ENCODE measurements at regions not wholly inside any gene's neighbourhood (a gene's known extent, or its start where the extent isn't known, plus 50 kb on each side); places are given as distances from the start of the nearest gene placed in this dataset.
"Not testable (repeated sequence)": the region's sequence is repeated elsewhere in the genome, so short reads cannot be mapped to it uniquely, and the experiment has no call there.

DNA sequence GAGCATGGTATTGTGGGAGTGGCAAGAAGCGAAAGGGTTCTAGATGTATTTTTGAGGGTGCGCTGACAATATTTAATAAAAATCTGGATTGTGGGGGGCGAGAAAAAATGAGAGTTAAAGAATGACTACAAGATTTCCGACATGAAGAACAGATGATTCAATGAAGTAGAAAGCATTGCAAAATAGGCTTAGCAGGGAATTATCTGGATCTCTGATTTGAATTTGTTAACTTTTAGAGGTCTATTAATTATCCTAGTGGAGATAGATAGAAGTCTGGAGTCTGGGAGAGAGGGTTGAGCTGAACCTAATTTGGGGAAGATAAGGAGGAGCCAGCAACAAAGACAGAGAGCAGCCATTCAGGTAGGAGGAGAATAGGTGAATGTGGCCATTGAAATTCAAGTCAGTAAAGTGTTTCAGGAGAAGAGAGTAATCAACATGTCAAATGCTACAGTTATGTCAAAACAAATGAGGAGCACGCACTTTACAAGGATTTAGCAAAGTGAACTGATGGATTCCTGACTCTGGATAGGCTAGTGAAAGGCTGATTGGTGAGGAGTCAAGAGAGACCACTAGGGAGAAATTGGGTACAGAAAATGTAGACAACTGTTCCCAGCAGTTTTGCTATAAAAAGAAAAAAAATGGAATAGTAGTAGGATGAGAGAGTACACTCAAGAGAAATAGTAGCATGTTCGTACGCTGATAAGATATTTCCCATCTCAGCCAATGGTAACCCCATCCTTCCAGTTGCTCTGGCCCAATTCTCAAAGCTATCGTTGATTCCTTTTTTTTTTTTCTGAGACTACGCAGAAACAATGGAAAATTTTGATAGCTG, 393.2 kb upstream of the CXADR start:
- DNase-seq (ENCODE audit: low read depth) = no peak

DNA sequence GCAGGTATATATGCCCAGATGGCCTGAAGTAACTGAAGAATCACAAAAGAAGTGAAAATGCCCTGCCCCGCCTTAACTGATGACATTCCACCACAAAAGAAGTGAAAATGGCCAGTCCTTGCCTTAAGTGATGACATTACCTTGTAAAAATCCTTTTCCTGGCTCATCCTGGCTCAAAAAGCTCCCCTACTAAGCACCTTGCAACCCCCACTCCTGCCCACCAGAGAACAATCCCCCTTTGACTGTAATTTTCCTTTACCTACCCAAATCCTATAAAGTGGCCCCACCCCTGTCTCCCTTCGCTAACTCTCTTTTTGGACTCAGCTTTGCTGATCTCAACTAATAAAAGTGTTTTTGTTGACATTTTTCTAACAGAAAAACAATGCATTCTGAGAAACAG, 385.4 kb upstream of the CXADR start:
- DNase-seq (ENCODE audit: low read depth) = not testable (repeated sequence)

DNA sequence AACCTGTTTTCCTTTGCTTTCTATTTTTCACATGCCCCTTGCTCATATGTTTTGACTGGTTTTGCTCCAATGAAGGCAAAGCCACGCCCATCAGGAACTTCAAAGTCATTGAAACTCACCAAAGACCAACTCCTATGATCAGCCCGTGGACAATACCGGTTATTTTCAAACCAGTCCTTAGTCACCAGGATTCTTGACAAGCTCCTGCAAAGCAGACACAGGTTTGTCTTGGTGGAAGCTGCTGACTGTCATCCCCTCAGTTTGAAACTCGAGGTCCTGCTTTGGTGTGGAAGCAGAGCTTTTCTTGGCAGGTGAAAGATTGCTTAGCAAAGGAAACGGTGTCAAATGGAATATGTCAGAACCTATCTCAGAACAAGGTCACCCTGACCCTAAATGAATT, 384.7 kb upstream of the CXADR start:
- DNase-seq (ENCODE audit: low read depth) = no peak

DNA sequence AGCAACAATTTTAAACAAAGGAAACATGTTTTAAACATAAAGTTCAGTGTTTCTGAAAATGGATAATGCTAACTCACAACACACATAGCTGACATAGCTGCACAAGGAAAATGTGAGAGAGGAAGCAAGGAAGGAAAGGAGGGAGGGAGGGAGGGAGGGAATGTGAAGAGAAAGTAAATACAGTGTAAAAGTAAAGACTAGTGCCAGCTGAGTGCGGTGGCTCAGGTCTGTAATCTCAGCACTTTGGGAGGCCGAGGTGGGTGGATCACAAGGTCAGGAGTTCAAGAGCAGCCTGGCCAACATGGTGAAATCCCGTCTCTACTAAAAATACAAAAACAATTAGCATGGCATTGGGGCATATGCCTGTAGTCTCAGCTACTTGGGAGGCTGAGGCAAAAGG, 373.7 kb upstream of the CXADR start:
- DNase-seq (ENCODE audit: low read depth) = not testable (repeated sequence)

DNA sequence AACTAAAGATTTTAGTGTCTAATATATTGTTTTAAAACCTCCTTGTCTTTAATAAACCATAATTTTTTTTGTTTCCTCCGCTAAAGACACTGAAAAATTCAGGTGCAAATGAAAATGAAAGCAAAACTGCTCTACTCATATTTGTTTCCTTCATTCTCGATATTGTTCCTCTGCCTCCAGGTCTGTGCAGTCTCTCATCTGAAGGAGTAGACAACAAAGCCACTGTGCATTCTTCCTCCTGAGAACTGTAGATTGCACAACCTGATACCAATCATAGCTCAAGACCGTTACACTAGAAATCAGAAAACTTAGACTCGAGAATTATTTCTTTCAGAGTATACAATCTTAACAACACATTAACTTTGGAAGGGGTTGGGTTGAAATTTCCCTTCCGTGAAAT, 373.1 kb upstream of the CXADR start:
- DNase-seq (ENCODE audit: low read depth) = peak; percentile 1

DNA sequence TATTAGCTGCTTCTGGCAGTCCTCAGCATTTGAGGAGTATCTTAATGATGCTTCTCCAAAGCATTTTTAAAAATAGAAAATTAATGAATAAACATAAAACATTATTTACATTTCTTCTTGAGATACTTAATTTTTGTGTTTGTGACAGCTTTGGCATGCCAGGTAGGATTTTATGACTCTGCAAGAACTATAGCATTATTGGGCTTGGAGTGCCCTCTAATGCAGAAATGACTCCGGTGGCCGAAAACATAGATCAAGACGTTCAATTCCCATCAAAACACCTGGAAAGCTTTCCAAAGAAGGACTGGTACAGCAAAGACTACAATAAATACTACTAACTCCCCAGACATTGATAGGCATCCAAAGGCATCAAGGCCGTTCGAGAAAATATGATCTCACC, 366.4 kb upstream of the CXADR start:
- DNase-seq (ENCODE audit: low read depth) = no peak

DNA sequence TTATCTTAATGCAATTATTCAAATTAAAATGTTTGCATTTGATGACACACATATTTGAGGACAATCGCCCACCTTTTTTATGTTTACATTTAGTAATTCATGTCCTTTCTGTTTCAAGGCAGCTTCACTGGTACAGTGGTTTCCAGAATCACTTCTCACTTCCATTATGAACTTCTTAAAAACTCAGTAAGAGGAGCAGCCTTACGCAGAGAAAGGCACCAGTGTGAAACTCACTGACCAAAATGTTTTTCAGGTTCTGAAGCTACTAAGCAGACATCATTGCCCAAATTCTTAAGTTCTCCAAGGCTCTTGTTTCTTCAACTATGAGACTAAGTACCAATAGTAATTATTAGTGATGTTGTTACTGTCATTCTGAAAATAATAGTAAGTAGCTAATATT, 353.1 kb upstream of the CXADR start:
- no peak for DNase-seq (ENCODE audit: low read depth)

DNA sequence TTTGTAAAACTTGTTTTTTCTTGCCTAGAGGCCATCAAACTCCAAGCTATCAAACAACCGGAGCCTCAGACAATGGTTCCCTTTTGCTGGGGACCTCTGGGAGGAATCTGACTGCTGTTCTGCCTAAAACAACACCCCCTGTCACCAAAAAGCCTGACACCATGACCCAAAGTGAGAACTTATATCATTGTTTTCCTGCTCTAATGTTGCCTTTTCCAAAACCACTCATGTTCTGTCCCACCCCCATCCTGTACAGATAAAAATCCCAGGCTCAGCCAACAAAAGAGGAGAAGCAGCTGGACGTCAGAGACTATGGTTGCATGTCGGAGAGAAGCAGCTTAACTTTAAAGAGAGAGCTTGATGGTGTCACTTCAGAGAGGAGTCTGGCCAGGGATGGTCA, 327.2 kb upstream of the CXADR start:
- DNase-seq (ENCODE audit: low read depth) = no peak

DNA sequence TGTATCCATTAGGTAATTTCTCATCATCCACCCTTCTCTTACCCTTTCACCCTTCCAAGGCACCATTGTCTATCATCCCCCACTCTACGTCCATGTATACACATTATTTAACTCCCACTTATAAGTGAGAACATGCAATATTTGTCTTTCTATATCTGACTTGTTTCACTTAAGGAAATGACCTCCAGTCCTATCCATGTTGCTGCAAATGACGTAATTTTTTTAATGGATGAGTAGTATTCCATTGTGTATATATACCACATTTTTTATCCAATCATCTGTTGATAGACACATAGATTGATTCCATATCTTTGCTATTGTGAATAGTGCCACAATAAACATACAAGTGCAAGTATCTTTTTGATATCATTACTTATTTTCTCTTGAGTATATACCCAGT, 322.9 kb upstream of the CXADR start:
- DNase-seq (ENCODE audit: low read depth) = no peak

DNA sequence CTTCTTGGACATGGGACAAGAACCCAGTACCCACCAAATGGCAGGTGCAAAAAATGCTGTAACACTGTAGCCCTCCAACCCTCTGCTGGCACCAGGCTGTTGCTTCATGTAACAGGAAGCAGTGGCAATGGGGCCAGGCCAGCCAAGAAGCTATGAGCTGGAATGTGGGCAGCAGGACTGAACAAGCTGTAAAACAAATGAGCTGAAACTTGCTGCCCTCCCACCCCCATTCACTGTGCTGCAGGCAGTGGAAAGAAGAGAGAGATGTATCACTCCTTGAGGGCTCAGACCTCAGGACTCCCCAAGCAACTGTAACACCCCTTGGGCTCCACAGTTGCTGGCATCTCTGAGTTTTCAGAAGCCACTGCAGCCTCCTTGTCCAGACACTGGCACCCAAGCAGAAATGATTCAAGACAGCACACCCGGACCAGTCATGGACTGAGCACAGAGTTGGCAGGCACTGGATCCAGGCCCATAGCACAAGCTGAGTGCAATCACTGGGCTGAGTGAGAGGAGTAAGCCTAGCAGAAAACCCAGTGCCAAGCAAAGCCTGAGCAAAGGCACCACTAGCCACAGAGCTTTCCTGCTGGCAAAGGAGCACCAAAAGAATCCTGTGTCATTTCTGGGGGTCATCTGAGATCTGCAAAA, 321.4 kb upstream of the CXADR start:
- no peak for DNase-seq (ENCODE audit: low read depth)

DNA sequence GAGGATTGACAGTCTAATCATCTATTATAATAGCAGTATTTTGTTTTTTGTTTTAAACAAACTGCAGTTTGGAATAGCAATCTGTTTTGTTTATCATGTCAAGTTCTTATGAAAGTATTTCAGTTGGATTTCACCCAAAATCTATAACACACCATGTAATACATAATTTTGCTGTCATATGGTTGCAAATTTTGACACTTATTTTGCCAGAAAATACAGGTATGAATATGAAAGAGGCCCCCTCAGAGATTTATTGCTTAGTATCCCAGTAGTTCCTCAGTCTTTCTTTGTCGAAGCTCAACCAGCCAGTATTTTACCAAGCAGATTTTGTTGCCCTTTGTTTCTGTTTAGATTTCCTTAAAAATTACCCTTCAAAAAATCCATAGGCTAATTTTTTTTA, 317.5 kb upstream of the CXADR start:
- DNase-seq (ENCODE audit: low read depth) = no peak

DNA sequence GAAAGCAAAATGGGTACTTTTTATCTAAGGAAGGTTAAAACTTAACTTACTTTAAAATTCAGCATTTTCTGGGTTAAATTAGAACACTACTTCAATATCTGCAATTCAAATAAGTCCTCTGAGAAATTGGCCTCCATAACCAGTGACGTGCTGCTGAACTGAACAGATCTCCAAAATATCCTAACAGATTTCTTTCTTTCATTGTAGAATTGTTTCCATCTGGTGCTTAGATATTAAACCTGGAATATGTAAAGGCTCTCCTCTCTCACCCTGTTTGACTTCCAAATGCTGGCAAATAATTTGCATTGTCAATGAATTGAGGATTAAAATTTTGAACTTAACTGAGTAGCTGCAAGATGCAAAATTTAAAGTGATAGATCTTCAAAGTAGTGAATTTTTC, 316.9 kb upstream of the CXADR start:
- DNase-seq (ENCODE audit: low read depth) = no peak

DNA sequence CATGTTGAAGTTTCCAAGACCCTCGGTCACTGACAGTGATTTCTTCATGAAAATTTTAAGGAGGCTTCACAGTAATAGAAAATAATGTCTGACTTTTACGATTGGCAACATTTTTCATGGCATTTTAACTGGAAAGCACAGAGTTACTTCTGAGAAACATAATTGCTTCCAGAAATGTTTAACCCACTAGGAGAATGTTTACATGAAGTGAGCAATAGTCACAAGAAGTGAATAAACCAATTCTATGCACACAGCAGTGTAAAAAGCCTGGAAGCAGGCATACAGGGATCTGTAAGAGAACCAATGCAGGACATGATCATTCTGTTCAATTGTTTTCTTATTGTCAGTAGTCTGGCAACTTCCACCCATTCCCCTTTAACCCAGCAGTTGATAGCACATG, 316.2 kb upstream of the CXADR start:
- no peak for DNase-seq (ENCODE audit: low read depth)

DNA sequence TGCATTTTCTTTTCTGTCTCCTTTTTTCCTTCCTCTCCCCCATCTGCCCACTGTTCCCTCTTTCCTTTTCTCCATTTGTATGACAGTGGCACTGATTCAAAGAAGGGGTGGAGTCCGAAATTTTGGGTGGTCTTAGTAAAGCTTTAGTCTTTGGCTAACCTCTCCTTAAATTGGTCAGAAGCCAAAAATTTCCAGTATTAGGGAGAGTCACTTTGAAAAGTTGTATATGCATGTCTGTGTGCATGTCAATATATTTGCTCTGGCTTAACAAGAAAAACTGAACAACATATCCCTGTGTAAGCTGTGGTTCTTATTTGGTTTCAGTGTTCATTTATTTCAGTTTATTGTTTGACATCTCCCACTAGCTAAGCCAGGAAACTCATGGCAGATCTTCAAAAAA, 314.8 kb upstream of the CXADR start:
- no peak for DNase-seq (ENCODE audit: low read depth)

DNA sequence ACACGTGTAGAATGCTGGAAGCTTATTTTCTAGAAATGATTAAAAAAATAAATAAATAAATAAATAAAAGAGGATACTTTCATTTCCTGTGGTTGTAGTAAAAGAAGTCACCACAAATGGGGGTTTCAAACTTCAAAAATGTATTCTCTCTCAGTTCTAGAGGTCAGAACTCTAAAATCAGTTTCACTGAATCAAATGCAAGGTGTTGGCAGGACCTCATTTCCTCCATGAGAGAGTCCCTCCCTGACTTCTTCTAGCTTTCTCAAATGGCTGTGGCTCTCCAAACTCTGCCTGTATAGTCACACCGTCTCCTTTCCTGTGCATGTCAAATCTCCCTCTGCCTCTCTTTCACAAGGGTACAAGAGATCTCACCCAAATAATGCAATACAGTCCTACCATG, 312.6 kb upstream of the CXADR start:
- DNase-seq (ENCODE audit: low read depth) = no peak

DNA sequence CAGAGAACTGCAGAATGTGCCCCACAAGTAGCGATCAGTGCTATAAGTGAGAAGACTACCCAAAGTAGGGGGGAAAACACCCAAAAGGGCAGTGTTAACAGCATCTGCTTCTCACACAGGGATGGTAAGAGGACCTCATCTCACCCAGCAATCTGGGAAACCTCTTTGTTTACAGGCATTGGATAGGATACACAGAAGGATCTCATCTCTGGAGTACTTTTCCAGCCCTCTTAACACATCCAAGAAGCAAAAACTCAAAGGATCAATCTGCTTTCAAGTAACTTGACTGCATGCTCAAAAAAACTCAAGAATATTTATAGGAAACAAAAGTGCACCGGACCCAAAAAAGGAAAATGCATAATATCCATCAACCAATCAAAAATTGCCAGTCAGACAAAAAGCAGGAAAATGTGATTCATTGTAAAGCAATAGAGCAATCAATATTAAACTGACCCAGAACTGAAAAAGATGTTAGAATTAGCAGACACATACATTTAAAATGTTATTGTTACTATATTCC, 311.0 kb upstream of the CXADR start:
- no peak for DNase-seq (ENCODE audit: low read depth)

DNA sequence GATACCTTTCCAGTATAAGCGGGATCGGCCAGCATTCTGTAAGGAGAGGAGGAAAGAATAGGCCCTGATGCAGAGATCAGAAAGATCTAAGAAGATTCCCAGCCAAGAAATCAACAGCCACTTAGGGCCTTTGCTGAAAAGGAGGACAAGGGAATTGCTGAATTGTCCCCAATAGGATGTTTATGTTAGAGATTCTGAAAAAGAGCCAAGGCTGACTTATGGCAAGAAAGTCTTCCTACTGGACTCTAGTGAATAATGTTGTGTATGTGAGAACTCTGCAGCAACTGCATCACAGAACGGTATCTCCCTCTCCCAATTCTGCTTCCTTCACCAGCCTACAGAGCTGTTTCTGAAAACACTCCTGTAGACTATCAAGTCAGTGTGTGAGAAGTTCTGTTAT, 298.0 kb upstream of the CXADR start:
- DNase-seq (ENCODE audit: low read depth) = no peak

DNA sequence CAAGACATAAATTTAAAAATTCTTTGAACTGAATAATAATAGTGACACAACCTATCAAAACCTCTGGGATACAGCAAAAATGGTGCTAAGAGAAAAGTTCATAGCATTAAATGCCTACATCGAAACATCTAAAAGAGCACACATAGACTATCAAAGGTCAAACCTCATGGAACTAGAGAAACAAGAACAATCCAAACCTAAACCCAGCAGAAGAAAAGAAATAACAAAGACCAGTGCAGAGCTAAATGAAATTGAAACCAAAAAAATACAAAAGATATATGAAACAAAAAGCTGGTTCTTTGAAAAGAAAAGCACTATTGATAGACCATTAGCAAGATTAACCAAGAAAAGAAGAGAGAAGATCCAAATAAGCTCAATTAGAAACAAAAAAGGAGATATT, 293.8 kb upstream of the CXADR start:
- DNase-seq (ENCODE audit: low read depth) = not testable (repeated sequence)

DNA sequence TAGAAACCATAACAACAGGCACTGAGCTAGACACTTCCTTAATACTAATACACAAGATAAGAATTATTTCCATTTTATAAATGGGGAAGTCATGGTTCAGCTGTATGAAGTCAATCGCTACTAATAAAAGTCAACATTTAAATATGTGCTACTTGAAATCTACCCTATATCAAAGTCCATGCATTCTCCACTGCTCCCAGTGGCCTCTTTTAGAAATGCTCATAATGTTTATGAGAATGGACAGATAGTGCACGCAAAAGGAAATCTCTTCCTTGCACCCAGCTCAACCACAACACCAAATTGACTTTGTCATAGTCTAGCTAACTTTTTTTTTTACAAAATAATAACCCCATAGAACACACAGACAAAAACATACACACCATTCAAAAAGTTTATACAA, 281.7 kb upstream of the CXADR start:
- no peak for DNase-seq (ENCODE audit: low read depth)

DNA sequence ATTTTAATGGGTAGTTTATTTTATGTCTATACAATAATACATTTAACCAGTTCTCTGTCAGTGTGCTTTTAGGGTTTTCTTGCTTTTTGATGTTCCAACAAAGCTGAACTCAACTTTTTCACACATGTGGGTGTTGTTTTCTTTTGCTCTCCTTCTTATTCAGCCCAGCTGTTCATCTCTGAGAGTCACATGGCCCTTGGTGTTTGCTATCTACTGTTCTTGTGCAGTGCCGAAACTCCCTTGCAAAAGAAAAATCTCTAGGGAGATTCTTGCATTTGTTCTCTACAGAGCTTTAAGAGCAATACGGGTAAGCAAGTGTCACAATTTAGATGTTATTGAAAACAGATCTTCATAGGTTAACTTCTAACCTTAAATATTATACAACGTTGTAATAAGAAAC, 281.1 kb upstream of the CXADR start:
- no peak for DNase-seq (ENCODE audit: low read depth)

DNA sequence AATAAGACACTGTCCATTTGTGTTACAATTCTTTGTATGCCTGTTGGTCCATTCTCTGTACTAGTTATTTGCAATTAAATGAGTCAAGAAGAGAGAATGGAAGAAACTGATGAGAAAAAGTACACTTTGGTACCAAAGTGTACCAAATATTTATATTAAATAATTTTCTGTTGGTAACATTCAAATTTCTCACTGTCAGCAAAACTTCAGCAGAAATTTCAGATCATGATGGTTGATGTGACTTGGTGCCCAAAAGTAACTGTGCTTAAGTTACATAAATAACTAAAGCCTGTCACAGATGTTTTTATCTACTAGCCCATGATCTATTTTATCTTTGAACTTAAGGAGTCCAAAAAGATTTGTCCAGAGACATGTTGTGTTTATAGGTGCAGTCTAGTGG, 274.4 kb upstream of the CXADR start:
- DNase-seq (ENCODE audit: low read depth) = no peak

DNA sequence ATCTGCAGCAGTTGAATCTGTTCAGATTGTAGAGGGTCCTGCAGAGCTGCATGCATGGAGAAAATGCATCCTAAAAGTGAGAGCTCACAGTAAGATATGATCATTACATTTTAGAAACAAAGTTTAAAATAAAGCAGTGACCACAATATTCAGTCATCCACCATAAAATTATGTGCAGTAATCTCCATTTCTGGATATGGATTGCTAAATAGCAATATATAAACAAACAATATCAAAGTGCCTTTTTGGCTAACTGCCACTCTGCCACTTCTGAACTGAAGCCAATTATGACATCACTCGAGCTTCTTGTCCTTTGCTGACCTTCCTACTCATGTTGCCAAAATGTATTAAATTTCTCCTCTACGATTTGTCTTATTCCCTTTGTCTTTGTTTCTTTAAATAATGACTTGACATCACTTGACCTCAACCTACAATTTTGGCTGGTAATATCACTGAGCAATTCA, 262.0 kb upstream of the CXADR start:
- no peak for DNase-seq (ENCODE audit: low read depth)

DNA sequence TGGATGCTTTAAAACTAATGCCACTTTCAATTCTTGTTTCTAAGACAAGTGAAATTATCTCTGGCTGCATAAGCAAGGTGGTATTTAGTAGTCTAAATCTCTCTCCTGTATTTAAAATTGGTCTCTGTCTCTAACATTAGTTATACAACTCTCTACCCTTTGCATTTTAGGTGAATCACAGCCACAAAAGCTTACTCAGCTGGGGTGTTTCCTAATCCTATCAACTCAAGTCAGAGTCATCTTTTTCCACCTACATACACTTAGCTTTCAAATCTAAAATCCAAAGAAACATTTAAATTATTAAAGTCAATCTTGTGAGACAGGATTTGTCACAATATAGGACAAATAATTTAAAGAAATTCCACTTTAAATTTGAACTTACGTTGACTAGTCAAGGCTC, 255.1 kb upstream of the CXADR start:
- no peak for DNase-seq (ENCODE audit: low read depth)
